SK-N-MC (cell line): ENCODE measurements at regions not wholly inside any gene's neighbourhood (a gene's known extent, or its start where the extent isn't known, plus 50 kb on each side); places are given as distances from the start of the nearest gene placed in this dataset.

Experiments
- EZH2 ChIP-seq: fragments of 200-600 bp; sonication (generic); IDR thresholded peaks from one replicate; pipeline ENCODE4 v1.6.1; 2017; ENCODE audit warnings: antibody characterized with exemption
- POLR2AphosphoS5 ChIP-seq: IDR thresholded peaks from 2 replicates; pipeline ENCODE4 v1.6.1; 2012; ENCODE audit warnings: mild to moderate bottlenecking, low read depth, low read length, borderline replicate concordance

- TF ChIP-seq POLR2AphosphoS5 (no peak), EZH2 (no peak)
Observed at GRCh38 chr2:175553910-175554309, 372.4 kb upstream of the ATP5MC3 start.
